OCI-M1 (cell line): ENCODE measurements at regions not wholly inside any gene's neighbourhood (a gene's known extent, or its start where the extent isn't known, plus 50 kb on each side); places are given as distances from the start of the nearest gene placed in this dataset.
"Not testable (repeated sequence)": the region's sequence is repeated elsewhere in the genome, so short reads cannot be mapped to it uniquely, and the experiment has no call there.

Source experiments
- DNase-seq: peaks from one replicate; lab custom pipeline; 2025; lab: John Stamatoyannopoulos, UW

- DNase-seq, result no peak
Measured at GRCh38 chr6:160804639-160805038, 102.6 kb downstream of the PLG start.

- no peak for DNase-seq
Measured at GRCh38 chr6:160808263-160808662, 106.2 kb downstream of the PLG start.

DNA sequence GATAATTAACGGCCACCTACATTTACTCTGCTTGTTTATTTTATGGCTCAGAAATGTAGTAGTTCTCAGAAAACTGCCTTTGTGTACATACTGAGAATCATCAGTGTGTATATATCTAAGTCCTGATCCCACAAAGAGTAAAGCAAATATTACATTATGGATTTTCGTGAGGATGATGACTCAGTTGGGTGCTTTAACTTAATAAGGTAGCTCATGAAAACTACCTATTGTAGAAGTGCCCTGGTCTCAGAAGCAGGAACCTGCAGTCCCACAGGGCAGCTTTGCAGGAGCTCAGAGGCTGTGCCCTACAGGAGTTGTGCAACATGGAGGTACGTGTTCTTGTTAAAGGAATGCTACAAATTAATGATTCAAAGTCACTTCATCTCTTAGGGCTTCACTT is 108.2 kb downstream of the PLG start:
- DNase-seq, result no peak

DNA sequence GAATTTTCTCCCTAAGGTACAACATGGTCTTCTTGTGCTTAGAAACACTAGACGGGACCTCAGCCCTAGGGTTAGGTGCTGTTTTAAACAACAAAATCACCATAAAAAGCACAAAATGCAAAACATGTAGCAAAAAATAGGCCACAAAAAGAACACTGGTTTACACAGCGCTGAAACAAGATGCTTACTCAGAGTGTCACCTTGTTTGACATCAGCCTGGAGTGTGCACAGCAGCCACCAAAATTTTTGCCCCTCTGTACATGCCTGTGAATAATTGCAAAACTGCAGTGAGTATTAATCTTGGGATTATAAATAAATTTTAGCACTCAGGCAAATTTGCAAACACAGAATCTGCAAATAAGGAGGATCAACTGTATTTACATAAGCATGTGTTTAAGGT is 110.1 kb downstream of the PLG start:
- DNase-seq, result no peak

DNA sequence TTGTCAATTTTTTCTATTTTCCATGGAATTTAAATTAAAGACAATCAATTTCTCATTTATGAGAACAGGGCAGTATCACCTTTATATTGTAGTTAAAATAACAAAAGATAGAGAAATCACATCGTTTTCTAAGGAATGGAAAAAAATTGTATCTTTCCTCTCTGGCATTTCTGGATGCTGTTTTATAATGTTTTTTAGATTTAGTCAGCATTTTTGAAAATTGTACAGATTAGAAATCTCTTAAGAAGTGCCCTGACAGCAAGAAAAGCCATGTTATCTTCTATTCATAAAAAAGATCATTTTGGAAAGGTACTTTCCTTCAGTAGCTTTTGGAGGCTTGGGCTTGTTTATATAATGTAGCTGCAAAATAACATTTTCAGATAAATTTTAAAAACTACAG is 116.9 kb downstream of the PLG start:
- DNase-seq, result no peak

DNA sequence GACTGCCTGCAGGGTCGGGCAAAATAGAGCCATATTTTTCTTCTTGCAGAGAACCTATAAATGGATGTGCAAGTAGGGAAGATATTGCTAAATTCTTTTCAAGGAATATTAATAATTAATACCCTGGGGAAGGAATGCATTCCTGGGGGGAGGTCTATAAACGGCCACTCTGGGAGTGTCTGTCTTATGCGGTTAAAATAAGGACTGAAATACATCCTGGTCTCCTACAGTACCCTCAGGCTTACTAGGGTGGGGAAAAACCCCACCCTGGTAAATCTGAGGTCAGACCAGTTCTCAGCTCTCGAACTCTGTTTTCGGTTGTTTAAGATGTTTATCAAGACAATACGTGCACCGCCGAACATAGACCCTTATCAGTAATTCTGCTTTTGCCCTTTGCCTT is 118.6 kb downstream of the PLG start:
- DNase-seq, result not testable (repeated sequence)

GRCh38 chr6:160831739-160832138 is 129.7 kb downstream of the PLG start:
- DNase-seq, result no peak

DNA sequence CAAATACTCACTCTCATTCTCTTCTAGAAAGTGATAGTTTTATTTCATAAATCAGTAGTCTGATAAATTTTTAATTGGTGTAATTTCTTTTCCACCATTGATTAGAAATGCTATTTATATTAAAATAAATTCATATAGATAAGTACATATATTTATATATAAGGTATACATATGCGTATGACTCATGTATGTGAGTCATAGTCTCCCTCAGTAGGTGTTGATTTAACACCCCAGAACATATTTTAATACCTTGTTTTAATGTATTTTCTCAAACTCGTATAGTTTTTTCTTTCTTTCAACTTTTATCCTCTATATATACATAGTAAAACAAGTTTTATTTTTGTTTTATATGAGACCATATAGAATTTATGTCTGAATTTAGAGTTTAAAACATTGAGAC is 130.4 kb downstream of the PLG start:
- no peak for DNase-seq

- no peak for DNase-seq
Measured at GRCh38 chr6:160837146-160837545, 135.1 kb downstream of the PLG start.

DNA sequence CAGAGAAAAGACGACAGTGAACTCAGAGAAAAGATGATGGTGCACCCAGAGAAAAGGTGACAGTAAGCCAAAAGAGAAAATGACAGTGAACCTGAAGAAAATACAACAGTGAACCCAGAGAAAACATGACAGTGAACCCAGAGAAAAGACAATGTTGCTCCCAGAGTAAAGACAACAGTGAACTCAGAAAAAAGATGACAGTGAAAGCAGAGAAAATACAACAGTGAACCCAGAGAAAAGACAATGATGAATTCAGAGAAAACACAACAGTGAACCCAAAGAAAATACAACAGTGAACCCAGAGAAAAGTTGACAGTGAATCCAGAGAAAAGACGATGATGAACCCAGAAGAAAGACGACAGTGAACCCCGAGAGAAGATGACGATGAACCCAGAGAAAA is 140.5 kb upstream of the MAP3K4 start:
- no peak for DNase-seq

DNA sequence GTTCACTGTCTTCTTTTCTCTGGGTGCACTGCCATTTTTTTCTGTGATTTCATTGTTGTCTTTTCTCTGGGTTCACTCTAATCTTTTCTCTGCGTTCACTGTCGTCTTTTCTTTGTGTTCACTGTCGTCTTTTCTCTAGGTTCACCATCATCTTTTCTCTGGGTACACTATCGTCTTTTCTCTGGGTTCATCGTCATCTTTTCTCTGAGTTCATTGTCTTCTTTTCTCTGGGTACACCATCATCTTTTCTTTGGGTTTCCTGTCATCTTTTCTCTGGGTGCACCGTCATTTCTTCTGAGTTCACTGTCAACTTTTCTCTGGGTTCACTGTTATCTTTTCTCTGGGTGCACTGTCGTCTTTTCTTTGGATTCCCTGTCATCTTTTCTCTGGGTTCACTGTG is 137.6 kb upstream of the MAP3K4 start:
- no peak for DNase-seq

- DNase-seq, result no peak
Measured at GRCh38 chr6:160858886-160859285, 132.7 kb upstream of the MAP3K4 start.

- DNase-seq, result no peak
Measured at GRCh38 chr6:160859822-160860221, 131.7 kb upstream of the MAP3K4 start.

DNA sequence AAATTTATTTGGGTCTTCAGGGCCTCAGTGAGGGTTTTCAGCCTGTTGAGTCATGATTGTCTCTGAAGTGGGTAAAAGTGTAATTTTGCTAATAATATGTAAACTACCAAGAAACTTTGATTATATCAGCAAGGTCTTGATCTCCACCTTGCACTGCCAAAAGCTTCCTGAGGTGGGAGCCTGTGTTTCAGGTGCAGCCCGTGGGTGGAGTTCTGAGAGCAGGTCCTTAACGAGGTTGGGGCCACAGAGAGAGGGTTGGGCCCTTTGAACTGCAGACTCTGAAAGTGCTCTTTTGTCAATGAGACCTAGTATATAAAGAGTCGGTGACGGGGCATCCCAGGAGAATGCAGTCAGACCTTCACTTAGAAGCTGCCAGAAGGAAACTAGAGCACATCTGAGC is 129.7 kb upstream of the MAP3K4 start:
- DNase-seq, result no peak

GRCh38 chr6:160863782-160864181 is 127.8 kb upstream of the MAP3K4 start:
- no peak for DNase-seq

DNA sequence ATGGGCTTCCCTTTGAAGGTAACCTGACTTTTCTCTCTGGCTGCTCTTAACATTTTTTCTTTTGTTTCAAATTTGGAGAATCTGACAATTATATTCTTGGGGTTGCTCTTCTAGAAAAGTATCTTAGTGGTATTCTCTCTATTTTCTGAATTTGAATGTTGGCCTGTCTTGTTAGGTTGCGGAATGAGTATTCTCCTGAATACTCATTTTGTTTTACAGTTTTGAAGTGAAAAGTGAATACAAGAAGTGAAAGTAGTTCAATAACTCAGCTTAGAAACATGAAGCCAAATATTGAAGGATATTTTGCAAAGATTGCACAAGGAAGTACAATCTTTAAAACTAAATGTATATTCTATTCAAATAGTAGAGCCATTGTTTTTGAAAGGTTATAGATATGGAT is 120.2 kb upstream of the MAP3K4 start:
- no peak for DNase-seq

DNA sequence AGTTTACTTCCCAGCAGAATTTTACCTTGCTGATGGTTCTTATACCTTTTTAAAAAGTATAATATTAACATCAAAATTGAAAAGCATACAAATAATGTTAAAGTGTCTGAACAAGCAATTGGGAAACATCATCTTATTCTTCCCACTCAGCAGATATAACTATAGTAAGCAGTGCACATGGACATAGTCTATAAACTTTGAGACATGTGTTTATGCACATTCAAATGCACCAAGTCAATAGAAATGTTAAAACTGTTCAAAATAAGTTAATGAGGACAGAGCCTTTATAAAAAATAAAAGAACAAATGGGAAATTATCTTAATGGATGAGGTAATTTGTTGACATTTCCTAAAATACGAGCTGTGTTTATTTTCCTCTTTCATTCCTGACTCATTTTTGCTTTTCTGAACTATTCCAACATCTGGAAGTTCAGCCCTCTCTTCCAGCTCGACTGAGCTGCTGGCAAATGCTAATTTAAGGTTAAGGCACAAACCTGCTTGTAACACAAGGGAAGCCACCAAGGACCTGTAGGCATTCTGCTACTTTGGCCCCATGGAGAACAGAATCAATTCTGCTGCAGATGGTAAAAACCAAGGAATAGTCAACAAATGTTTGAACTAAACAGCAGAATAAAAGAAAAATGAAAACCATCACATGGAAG is 110.3 kb upstream of the MAP3K4 start:
- no peak for DNase-seq

DNA sequence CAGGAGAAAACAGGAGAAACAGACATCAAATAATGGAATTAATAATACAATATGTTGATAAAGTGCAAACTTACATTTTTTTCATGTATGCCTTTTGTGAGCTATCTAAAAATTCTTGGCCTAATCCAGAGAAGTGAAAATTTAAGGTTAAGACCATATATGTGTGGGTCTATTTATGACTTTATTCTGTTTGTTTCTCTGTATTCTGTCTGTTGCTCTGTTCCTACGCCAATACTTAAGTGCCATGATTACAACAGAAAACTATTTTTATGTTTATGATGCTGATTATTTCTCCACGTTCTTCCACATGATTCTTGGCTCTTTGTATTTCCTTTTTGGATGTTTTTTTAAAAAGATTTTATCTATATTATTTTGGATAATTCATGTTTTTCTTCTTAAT is 109.6 kb upstream of the MAP3K4 start:
- no peak for DNase-seq

GRCh38 chr6:160882791-160883279 is 108.7 kb upstream of the MAP3K4 start:
- no peak for DNase-seq

DNA sequence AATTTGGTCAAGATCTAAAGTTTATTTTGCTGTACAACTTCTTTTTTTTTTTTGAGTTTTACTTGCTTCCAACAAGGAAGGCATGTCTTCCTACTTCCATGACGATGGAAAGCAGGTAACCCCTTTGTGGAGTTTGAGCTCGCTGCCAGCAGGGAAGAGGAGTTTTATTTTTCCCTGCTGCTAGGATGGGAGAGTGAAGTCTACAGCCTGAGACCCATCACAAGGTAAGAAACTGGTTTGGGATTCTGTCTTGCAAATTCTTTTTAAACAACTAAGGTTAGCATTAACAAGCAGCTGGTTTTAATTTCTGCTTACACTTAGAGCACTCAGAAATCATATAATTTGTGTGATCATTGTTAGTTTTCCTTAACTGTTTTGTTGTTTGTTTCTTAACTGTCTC is 108.0 kb upstream of the MAP3K4 start:
- no peak for DNase-seq

DNA sequence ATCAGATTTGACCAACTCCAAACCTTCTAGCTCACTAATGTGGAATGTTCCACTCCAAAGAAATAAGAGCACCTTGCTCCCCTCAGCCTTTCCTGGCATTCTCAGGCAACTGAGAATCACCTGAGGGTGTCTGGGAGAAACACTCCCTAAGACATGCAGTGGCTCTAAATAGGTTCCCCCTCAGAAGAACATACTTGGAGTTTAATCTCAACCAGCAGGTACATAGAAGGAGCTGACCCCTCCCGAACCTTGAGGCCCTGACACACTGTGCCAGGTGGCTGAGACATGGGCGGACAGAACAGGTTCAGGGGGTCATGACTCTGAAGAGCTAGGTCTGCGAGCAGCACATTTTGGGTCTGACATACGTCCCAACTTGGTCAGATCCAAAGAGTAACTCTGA is 107.6 kb upstream of the MAP3K4 start:
- no peak for DNase-seq

DNA sequence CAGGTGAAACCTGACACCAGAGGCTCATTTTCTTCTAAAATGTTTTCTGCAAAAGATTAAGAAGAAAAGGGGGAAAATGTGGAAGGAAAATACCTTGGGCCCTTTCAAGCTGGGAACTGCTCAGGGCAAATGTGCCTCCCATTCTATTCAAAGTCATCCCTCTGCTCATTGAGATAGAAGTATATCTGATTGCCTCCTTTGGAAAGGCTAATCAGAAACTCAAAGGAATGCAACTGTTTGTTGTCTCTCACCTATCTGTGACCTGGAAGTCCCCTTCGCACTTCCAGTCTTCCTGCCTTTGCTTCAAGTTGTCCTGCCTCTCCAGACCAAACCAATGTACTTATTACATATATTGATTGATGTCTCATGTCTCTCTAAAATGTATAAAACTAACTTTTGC is 102.4 kb upstream of the MAP3K4 start:
- not testable (repeated sequence) for DNase-seq

DNA sequence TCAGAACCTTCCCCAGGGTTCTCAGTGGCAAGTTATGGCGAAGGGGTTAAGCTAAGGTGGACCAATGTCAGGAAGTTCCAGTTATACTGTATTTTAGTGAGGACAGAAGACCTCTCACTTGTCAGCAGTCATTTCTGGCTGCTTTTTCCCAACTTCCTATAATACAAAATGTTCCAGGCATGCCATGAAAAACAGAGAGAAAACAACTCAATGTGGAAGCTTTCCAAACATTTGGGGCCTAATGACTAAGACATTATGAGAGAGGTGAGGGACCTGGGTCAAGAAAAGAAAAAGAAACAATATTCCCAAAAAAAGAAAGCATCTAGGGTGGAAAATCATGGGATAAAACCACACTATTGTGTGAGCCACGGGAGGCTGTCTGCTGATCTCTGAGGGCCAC is 99.9 kb upstream of the MAP3K4 start:
- no peak for DNase-seq

GRCh38 chr6:160895562-160895961 is 96.0 kb upstream of the MAP3K4 start:
- DNase-seq, result no peak
